ENCODE measurements at regions not wholly inside any gene's neighbourhood (a gene's known extent, or its start where the extent isn't known, plus 50 kb on each side); places are given as distances from the start of the nearest gene placed in this dataset.

- POLR2A ChIA-PET: no interaction called here
- H3K9me3 ChIP-seq (replicated peaks; ENCODE audit: control insufficient read depth, insufficient read depth, low read depth, low read length): no peaks in the 10 kb centered on the region
- no peaks in the 10 kb centered on the region for H4K20me1 ChIP-seq (replicated peaks; ENCODE audit: control insufficient read depth, insufficient read depth, low read length)
- WGBS (ENCODE audit: insufficient coverage, low coverage, missing lambda C conversion rate): 0% methylated on average over 3 of the region's 3 CpGs
- in situ Hi-C loops (cut with MboI): no loop called here
- no peaks in the 10 kb centered on the region for H3K27me3 ChIP-seq (ENCODE audit: control insufficient read depth in 2 of 2, insufficient read depth in 2 of 2, low read length in 2 of 2)
- BruUV-seq (replicated peaks): no TSS peak
- H3K4me1 ChIP-seq (replicated peaks in 1 of 2; ENCODE audit: control insufficient read depth in 2 of 2, insufficient read depth in 2 of 2, low read length in 2 of 2): no peaks in the 10 kb centered on the region
- no peak overlapping the region for H3K4me3 ChIP-seq
- intact Hi-C loops (cut with micrococcal nuclease): no loop called here
- no peaks in the 10 kb centered on the region for H3K79me2 ChIP-seq (ENCODE audit: control insufficient read depth, insufficient read depth, low read length)
- TF ChIP-seq NFE2 (IDR thresholded peaks at IDR 0.05; ENCODE audit: low read depth) (no peak), FIP1L1 (IDR thresholded peaks at IDR 0.05; ENCODE audit: low read depth, low read length, poor library complexity, severe bottlenecking) (no peak), ZFP36 (IDR thresholded peaks at IDR 0.05; ENCODE audit: low read depth, low read length, partially characterized antibody) (no peak), ZNF408 (CRISPR knock-in tag; IDR thresholded peaks at IDR 0.05; ENCODE audit: low read depth) (no peak), ZNF668 (CRISPR knock-in tag; IDR thresholded peaks at IDR 0.05) (no peak), ELF2 (CRISPR knock-in tag; IDR thresholded peaks at IDR 0.05) (no peak), RBM22 (IDR thresholded peaks at IDR 0.05; ENCODE audit: low read depth, low read length, poor library complexity, severe bottlenecking) (no peak)
- TF ChIP-seq, protein P1, sequence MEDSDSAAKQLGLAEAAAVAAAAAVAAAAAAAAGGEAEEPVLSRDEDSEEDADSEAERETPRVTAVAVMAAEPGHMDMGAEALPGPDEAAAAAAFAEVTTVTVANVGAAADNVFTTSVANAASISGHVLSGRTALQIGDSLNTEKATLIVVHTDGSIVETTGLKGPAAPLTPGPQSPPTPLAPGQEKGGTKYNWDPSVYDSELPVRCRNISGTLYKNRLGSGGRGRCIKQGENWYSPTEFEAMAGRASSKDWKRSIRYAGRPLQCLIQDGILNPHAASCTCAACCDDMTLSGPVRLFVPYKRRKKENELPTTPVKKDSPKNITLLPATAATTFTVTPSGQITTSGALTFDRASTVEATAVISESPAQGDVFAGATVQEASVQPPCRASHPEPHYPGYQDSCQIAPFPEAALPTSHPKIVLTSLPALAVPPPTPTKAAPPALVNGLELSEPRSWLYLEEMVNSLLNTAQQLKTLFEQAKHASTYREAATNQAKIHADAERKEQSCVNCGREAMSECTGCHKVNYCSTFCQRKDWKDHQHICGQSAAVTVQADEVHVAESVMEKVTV (CRISPR knock-in tag; IDR thresholded peaks at IDR 0.05): no peak
- TF ChIP-seq, protein P2, sequence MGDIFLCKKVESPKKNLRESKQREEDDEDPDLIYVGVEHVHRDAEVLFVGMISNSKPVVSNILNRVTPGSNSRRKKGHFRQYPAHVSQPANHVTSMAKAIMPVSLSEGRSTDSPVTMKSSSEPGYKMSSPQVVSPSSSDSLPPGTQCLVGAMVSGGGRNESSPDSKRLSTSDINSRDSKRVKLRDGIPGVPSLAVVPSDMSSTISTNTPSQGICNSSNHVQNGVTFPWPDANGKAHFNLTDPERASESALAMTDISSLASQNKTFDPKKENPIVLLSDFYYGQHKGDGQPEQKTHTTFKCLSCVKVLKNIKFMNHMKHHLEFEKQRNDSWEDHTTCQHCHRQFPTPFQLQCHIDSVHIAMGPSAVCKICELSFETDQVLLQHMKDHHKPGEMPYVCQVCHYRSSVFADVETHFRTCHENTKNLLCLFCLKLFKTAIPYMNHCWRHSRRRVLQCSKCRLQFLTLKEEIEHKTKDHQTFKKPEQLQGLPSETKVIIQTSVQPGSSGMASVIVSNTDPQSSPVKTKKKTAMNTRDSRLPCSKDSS (IDR thresholded peaks at IDR 0.05; ENCODE audit: low read depth, partially characterized antibody): no peak
- TF ChIP-seq, protein P3, sequence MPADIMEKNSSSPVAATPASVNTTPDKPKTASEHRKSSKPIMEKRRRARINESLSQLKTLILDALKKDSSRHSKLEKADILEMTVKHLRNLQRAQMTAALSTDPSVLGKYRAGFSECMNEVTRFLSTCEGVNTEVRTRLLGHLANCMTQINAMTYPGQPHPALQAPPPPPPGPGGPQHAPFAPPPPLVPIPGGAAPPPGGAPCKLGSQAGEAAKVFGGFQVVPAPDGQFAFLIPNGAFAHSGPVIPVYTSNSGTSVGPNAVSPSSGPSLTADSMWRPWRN (IDR thresholded peaks at IDR 0.05; ENCODE audit: low read depth): no peak
- ATAC-seq (no peak), DNase-seq (ENCODE audit: extremely low read depth in 1 of 4, low spot score in 3 of 4) (no peak), FAIRE-seq (no peak)
- no peak overlapping the region for H3K4me2 ChIP-seq (ENCODE audit: insufficient read depth, low read length)
- no peak overlapping the region for H2AFZ ChIP-seq (ENCODE audit: low read depth, low read length)
- H3K9me1 ChIP-seq (ENCODE audit: control insufficient read depth, insufficient read depth, low read length): no peaks in the 10 kb centered on the region
- H3K36me3 ChIP-seq (ENCODE audit: control insufficient read depth, insufficient read depth, low read length): no peaks in the 10 kb centered on the region
- H3K27ac ChIP-seq (ENCODE audit: extremely low read depth, low read depth, low read length): no peak overlapping the region
- CTCF ChIA-PET (ENCODE audit: low intra/inter-chr PET ratio): no interaction called here
- no peak overlapping the region for H3K9ac ChIP-seq (ENCODE audit: insufficient read depth in 1 of 2, low read depth in 2 of 2, low read length in 2 of 2)
Observed at GRCh38 chr3:189386739-189387138, 215.0 kb downstream of the TPRG1 start.

Measured in K562 (cell line).